ENCODE measurements at regions not wholly inside any gene's neighbourhood (a gene's known extent, or its start where the extent isn't known, plus 50 kb on each side); places are given as distances from the start of the nearest gene placed in this dataset.

DNA sequence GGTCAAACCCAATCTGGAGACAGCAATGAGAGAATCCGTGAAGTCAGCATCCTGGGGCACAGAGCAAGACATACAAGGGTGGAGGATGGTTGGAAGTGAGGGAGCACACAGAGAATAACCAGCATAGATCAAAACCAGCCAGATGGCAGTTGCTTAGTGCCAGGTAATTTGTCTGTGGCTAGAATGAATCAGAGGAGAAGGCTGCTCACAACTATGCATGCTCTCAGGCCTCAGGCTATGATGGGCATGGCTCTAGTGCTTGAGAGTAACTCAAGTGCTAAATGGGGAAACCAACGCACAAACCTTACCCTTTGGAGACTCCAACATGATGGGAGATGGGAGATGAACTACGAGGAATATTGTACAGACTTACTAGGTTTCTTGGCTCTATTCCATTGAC, 160.8 kb downstream of the DMRT2 start:
- TF ChIP-seq TCF7L2 (IDR thresholded peaks at IDR 0.05; ENCODE audit: borderline replicate concordance, extremely low read depth, insufficient read depth, insufficient read length) (no peak), POLR2A (IDR thresholded peaks at IDR 0.05; ENCODE audit: borderline replicate concordance, extremely low read depth, insufficient read depth, insufficient read length) (no peak), SIN3A (IDR thresholded peaks at IDR 0.05; ENCODE audit: low read depth) (no peak), EZH2 (IDR thresholded peaks at IDR 0.05) (no peak), ATF3 (IDR thresholded peaks at IDR 0.05) (no peak), CEBPB (IDR thresholded peaks at IDR 0.05; ENCODE audit: low read depth) (no peak), ZNF274 (IDR thresholded peaks at IDR 0.05; ENCODE audit: low read depth, low read length) (no peak), EZH2phosphoT487 (IDR thresholded peaks at IDR 0.05; ENCODE audit: borderline replicate concordance) (no peak), POLR2AphosphoS5 (IDR thresholded peaks at IDR 0.05; ENCODE audit: low read depth, low read length) (no peak), RAD21 (IDR thresholded peaks at IDR 0.05; ENCODE audit: low read depth) (no peak), EGR1 (IDR thresholded peaks at IDR 0.05; ENCODE audit: low read depth) (no peak)
- TF ChIP-seq, protein P1, sequence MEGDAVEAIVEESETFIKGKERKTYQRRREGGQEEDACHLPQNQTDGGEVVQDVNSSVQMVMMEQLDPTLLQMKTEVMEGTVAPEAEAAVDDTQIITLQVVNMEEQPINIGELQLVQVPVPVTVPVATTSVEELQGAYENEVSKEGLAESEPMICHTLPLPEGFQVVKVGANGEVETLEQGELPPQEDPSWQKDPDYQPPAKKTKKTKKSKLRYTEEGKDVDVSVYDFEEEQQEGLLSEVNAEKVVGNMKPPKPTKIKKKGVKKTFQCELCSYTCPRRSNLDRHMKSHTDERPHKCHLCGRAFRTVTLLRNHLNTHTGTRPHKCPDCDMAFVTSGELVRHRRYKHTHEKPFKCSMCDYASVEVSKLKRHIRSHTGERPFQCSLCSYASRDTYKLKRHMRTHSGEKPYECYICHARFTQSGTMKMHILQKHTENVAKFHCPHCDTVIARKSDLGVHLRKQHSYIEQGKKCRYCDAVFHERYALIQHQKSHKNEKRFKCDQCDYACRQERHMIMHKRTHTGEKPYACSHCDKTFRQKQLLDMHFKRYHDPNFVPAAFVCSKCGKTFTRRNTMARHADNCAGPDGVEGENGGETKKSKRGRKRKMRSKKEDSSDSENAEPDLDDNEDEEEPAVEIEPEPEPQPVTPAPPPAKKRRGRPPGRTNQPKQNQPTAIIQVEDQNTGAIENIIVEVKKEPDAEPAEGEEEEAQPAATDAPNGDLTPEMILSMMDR (IDR thresholded peaks at IDR 0.05 in 2 of 3, conservative IDR thresholded peaks at IDR 0.05 in 1 of 3; ENCODE audit: borderline replicate concordance in 1 of 3, insufficient read depth in 1 of 3, low read depth in 2 of 3, low read length in 2 of 3): no peak
- TF ChIP-seq, protein P2, sequence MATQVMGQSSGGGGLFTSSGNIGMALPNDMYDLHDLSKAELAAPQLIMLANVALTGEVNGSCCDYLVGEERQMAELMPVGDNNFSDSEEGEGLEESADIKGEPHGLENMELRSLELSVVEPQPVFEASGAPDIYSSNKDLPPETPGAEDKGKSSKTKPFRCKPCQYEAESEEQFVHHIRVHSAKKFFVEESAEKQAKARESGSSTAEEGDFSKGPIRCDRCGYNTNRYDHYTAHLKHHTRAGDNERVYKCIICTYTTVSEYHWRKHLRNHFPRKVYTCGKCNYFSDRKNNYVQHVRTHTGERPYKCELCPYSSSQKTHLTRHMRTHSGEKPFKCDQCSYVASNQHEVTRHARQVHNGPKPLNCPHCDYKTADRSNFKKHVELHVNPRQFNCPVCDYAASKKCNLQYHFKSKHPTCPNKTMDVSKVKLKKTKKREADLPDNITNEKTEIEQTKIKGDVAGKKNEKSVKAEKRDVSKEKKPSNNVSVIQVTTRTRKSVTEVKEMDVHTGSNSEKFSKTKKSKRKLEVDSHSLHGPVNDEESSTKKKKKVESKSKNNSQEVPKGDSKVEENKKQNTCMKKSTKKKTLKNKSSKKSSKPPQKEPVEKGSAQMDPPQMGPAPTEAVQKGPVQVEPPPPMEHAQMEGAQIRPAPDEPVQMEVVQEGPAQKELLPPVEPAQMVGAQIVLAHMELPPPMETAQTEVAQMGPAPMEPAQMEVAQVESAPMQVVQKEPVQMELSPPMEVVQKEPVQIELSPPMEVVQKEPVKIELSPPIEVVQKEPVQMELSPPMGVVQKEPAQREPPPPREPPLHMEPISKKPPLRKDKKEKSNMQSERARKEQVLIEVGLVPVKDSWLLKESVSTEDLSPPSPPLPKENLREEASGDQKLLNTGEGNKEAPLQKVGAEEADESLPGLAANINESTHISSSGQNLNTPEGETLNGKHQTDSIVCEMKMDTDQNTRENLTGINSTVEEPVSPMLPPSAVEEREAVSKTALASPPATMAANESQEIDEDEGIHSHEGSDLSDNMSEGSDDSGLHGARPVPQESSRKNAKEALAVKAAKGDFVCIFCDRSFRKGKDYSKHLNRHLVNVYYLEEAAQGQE (IDR thresholded peaks at IDR 0.05; ENCODE audit: low read depth): no peak

All from HCT116 (cell line).